ENCODE measurements at regions not wholly inside any gene's neighbourhood (a gene's known extent, or its start where the extent isn't known, plus 50 kb on each side); places are given as distances from the start of the nearest gene placed in this dataset.

DNA sequence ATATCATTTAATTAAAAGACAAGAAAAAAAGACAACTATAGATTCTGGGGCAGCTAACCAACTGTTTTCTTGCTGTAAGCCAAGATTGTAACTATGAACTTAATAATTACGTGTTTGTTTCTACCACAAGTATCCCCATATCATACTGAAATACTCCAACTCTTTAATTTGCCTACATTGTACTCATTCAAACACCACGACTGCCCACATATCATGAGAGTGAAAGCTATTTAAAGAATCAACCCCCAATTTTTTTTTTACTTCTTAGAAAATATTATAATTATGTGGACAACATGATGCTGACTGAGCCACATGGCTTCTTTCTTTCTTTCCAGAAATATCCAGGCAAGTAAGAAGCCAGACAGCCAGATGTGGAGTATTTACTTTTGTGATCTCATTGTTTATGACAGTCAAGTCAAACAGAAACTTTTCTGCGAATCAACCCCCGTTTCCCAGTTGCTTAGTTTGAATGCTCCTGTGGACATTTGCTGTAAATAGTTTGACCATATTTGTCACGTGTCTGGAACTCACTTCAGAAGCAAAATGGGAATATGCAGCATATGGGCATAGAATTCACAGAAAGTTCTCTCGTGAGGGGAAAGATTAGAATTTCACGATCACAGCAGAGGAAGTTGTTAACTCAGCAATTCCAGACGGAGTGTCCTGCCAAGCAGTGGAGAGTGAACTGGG, 126.8 kb upstream of the PSMD7 start:
- ATAC-seq: no peak

DNA sequence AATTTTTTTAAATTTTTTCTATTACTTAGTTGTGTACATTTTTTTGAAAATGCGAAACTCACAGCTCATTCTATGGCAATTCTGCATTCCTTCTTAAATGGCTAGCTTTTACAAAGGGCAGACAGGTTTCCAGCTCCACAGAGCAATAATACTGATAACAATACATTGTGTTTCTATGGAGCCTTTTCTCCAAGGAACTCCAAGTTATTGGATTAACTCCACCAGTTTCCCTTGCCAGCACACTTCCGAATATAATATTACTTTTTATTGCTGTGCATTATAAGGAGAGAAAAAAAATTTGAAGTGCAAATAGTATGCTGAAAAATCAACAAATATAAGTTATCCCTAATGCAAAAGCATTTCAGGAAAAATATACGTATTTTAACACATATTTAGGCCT, 127.5 kb upstream of the PSMD7 start:
- no peak for ATAC-seq

DNA sequence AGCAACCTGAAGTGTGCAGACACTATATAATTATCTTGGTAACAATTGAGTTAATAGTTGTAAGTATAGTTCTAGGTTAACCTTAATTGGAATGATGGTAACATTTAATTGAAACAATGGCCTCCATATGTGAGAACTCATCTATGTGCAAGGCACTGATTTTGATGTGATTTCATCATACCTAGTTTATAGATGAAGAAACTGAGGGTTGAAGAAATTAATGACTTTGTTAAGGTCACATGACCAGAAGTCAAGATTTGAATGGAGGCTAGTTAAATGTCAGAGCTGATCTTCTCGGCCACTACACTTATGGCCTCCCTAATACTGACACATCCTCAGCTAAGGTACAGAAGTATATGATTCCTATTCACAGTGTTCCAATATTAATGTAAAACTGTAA, 128.2 kb upstream of the PSMD7 start:
- no peak for ATAC-seq

DNA sequence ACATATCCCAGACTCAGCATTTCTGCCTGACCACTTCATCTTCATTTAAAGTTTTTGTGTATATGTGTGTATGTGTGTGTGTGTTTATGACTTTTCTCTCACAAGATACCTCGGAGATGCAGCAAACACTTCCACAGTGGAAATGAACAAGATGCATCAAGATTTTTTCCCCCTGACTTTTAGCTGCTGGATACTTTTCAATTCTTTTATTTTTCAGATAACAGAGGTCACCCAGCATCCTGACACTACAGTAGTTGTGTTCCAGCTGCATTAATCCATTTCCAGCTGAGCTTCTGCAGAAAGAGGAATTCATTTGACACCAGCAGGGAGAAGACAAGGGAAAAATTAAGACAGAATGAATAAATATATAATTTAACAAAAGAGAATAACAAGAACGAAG, 130.2 kb upstream of the PSMD7 start:
- no peak for ATAC-seq

DNA sequence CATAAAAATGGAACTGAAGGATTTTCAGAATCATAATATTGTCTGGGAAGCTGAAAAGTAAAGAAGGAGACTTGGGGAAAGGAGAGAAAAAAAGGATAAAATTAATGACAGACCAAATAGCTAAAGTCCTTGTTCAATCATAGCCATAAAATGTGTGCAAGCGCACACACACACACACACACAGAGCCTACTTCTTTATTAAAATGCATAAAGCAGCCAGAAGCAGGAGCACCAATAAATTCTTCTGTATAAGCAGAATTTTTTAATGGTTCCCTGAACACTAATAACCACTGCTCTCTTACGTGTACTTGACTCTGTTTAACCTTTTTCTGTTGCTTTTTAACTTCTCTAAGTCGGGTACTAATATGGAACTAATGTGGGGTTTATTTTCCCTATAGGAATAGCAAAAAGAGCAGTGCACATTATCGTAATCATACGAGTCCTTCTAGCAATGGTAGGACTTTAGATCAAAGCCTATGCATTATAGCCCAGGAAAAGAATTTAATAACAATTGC, 131.0 kb upstream of the PSMD7 start:
- no peak for ATAC-seq

DNA sequence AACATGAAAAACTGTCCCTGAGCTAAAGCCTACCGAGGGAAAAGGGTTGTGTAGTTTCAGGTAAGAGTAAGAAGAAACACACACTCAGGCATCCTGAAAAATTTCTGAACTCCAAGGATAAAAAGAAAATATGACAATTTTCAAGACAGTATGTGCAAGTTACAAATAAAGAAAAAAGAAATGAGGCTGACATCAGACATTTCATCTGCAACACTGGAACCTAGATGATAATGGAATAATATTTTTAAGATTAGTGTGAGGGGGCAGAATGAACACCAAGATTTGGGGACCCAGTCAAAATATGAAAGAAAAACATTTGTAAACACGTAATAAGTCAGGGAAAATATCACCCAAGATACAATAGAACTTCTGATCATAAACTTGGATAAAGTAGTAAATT, 135.9 kb upstream of the PSMD7 start:
- ATAC-seq: no peak

DNA sequence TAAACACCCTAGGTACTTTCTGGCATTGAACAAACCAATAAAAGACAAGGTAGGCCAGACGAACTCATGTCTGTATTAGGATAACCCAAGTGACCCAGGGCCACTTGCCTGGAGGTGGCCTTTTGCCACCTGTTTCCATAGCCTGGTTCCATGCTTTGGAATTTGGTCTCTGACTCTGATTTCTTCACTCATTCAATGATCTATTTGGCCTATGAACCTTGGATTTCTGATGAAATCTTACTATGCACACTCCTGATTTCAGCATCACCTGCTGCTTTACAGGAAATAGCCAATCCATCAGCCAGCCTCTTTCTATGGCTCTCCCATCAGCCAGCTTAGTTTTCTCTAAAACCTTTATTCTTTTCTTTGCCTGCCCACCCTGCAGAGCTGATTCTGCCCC, 142.8 kb upstream of the PSMD7 start:
- ATAC-seq: no peak

DNA sequence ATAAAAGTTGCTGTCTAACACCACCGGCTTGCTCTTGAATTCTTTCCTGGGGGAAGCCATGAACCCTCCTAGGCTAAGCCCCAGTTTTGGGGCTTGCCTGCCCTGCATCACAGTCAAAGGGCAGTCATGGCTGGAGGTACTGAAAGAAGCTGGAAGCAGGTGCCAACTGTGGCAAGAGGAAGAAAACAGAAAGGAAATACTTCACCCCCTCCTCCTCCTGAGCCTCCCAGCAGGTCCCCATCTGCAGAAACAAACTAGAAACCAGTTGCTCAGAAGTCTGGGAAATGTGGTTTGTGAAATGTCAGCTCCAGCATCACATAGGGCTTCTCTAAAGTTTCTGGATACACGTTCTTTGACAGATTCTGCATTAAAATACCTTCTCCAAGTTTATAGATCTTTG, 150.0 kb upstream of the PSMD7 start:
- no peak for ATAC-seq

DNA sequence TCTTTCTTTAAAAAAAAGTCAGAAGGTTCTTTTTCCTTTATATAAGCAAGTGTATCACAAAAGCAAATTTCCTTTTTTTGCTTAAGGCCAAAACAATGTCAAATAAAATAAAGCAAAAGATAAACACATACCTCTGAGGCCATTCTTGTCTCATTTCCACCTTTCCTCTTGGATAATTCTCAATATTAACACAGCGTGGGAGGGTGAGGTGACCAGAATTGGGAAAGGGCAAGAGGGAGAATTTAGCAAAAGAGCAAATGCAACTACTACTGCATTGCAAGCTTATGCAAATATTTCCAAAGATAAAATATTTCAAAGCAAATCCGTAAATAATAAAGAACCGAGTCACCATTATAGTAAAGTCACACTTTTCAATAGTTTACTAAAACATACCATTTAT, 153.4 kb upstream of the PSMD7 start:
- ATAC-seq: no peak

DNA sequence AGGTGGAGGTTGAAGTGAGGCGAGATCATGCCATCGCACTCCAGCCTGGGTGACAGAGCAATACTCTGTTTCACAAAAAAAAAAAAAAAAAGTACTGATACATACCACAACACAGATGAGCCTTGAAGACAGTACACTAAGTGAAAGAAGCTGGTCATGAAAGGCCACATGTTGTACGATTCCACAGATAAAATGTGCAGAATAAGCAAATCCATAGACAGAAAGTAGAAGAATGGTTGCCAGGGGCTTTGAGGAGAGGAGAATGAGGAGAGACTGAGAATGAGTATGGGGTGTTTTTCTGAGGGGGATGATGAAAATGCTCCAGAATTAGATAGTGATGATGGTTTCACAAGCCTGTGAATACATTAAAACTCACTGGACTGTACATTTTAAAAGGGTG, 155.6 kb upstream of the PSMD7 start:
- no peak for ATAC-seq

DNA sequence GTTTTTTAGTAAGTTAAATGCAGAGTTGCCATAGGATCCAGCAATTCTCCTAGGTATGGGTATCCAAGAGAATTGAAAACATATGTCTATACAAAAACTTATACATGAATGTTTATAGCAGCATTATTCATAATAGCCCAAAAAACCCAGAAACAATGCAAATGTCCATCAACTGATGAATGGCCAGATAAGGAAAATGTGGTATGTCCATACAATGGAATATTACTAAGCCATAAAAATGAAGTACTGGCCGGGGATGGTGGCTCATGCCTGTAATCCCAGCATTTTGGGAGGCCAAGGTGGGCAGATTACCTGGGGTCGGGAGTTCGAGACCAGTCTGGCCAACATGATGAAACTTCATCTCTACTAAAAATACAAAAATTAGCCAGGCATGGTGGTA, 156.1 kb upstream of the PSMD7 start:
- no peak for ATAC-seq

DNA sequence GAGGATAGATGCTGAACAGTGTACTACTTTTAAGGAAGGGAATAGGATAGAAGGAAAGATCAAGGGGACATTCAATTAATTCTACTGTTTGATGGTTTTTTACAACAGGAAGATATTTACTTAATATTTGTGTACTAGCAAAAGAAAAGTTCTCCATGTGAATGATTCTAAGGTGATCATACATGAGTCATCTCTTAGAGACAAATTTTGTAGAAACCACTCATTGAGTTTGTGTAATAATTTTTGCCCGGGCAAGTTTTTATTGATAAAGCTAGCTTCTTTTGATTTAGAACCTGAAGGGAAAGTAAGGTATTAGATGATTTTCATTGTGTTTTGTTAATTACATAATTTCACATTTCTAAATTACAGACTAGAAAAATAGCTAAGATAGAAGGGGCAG, 172.8 kb upstream of the PSMD7 start:
- no peak for ATAC-seq

DNA sequence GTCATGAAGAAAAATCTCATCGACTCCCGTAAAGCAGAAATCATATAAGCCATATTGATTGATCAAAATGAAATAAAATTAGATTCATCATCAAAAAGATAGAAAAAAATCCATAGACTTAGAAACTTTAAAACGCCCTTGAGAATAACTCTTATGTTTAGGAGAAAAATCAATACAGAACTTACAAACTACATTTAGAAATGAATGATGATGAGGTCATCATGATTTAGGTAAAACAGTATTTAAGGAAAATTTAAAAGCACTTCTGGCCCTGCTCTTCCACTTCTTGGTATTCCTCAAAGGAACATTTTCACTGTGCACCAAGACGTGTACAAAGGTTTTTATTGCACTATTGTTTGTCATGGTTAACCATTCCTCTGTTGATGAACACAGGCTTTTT, 173.4 kb upstream of the PSMD7 start:
- no peak for ATAC-seq

DNA sequence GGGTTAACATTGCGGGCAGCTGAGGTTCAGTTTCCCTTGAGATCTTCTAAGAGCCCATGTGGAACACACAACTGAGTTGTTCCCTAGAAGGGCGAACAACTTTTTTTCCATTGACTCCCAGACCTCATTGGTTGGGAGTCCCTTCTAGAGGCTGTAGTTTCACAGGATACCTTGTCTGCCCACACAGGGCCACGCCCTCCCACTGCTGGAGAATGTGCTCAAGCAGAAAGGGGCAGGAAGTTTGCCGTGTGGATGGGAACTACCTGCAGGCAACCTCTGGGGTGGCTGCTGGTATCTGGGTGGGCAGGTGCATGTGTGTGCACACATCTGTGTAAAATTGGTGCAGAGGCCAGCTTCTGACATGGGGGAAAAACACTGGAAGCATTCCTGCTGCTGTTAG, 178.8 kb upstream of the PSMD7 start:
- no peak for ATAC-seq

DNA sequence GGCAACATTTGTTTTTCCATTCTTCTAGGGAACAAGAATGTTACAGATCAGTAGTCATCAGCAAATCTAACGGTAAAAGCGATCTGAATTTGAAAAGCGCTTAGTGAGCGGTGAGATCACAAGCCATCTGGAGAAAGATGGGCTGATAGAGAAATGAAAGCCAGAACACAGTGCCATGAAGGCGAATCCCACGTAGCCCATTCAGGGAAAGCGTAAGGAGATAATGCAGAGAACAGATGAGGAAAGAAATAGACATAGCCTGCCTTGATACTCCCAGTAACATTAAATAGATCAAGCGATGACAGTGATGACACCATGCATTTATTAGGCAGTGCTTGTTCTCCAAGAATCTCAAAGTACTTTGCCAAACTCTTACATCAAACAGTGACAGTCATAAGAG, 183.1 kb upstream of the PSMD7 start:
- ATAC-seq: no peak

DNA sequence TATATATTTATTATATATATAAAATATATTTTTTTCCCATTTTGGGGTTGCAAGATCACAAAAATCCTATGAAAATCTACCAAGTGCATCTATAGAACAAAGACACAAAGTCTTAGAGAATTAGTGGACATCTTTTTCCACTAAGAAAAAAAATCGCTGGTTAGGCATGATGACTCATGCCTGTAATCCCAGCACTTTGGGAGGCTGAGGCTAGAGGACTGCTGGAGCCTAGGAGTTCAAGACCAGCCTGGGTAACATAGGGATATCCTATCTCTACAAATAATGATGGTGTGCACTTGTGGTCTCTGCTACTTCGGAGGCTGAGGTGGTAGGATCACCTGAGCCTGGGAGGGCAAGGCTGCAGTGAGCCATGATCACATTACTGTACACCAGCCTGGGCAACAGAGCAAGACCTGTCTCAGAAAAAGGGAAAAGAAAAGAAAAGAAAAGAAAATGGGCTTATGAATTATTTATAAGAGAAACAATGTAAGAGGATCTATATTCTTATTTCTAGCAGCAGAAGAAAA, 185.1 kb upstream of the PSMD7 start:
- ATAC-seq: no peak

DNA sequence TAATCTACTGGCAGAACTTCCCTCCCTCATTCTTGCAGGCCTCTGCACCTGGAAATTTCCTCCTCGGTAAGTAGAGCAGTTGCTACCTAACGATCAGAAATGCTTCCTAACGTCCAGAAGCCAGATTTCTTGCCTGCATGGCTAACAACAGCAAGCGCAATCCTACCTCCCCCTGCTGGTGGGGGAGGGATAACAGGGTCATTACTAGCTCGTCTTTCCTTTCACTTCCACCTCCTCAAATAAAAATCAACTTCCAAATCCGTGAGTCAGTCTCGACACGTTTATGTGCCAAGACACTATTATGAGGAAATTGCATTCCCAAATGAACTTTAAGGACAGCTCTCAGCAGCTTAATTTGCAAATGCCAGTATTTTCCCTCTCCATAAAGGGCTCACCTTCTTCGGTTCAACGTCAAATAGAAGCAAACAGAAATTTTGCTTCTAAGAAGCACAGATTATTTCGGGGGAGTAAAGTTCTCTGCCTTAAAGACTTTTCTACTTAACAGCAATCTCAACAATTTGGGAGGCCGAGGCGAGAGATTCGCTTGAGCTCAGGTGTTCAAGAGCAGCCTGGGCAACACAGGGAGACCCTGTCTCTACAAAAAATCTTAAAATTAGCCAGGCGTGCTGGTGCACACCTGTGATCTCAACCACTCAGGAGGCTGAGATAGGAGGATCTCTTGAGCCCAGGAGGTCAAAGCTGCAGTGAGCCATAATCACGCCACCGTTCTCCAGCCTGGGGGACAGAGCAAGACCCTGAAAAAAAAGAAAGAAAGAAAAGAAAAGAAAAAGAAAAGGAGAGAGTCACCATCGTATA, 188.6 kb upstream of the PSMD7 start:
- ATAC-seq: no peak

DNA sequence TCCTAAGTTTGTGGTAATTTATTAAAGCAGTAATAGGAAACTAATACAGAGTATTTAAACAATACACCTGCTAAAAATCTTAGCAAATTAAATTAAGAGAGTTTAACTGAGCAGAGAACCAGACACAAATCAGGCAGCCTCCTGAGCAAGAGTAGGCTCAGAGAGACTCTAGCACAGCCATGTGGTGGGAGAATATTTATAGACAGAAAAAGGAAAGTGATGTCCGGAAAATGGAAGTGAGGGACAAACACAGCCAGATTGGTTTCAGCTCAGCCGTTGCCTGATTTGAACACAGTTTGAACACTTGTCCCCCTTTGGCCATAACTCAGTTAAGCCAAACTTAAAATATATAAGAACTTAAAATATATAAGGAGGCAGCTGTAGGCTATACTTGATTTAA, 192.6 kb upstream of the PSMD7 start:
- no peak for ATAC-seq

DNA sequence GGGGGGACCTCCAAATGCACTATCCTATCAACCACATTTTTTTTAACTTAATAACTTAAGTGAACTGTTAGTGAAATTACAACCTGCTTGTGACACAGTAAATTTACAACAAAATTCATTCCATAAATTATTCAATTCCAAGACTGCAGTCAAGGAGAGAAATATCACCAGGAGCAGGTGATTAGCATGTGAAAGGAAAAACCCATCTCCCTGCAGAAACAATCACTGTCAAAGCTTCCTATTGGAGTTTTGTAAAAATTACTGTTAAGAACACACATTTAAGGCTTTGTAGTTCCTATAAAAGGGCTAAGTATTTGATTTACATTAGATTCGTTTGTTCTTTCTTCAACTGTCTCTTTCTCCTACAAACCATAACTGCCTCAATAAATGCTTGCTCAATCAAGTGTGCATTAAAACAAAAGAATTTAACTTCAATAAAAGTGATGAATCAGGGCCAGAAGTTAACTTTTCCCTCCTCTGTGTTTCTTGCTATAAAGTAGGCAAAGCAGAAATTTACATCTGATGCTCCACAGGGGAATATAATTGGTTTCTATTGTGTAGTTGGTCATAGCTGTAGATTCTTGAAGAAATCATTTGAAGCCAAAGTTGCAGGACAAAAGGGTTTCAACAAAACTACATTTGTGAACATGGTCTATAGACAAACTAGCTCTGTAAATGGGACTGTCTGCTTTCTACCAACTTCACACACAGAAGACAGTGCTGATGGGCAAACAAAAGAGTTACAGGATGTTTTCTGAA, 195.1 kb upstream of the PSMD7 start:
- no peak for ATAC-seq

DNA sequence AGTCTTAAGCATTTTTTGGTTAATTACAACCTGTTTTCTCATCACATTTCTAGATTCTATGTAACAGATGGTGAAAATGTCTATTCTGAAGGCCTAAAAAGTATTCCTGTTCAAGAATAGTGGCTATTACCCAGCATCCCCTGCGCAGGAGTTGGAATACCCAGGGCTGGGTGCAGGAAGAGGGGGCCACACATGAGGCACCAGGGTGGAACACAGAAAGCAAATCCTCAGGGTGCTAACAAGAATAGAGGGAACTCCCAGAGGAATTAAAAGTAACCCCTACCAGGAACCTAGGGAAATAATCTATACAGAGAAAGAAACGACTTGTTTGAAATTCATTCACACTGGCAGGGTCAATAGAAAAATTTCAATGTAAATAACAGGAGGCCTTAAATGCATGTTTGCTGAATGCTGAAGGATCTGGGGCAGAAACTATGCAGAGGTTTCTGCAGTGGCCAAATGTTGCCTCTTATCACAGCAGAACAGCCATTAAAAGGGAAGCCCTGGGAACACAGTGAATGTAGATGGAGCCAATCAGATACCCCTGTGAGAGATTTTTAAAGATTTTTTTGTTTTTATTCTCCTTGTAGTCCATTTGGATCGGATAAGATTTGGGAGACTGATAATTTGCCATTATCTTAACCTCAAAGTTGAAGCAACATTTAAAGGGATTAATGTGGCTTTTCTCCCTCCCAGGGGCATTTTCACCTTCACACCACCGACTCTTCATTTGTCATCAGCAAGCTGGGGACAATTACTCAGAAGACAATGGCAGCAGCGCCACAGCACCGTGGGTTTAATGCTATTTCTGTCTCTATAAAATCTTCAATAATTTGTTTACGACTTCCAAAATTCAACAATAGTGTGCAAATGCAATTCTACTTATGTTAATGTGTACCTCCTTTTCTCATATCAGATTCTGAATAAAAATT, 196.0 kb upstream of the PSMD7 start:
- no peak for ATAC-seq

DNA sequence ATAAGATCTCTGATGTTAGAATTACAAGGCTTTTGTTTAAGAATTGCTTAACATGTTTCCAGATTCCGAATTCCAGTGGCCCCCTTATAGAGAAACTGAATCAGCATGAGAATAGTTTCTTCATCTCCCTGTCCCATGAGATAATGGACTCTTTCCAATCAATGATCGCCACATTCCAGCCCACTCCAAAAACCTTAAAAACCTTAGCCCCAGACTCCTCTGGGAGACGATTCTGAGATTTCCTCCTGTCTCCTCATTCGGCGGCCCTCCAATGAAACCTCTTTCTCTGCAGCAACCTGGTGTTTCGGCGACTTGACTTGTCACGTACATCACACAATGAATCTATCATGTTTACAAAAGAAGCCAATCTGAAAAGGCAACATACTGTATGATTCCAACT, 197.1 kb upstream of the PSMD7 start:
- ATAC-seq: no peak

DNA sequence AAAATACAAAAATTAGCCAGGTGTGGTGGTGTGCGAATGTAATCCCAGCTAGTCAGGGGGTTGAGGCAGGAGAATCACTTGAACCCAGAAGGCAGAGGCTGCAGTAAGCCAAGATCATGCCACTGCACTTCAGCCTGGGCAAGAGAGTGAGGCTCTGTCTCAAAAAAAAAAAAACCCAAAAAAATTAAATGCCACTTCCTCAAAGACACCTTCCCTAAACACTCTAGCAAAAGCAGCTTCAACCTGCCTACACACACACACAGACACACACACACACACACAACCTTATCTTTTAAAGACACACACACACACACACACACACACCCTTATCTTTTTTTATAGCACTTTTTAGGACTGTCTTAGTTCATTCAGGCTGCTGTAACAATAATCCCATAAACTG, 201.7 kb upstream of the PSMD7 start:
- no peak for ATAC-seq

All from activated CD4-positive, CD25-positive, alpha-beta regulatory T cell treated with anti-CD3 and anti-CD28 coated beads, Interleukin-2, amount 50 U/mL, for 24 hours (primary cell).